ENCODE measurements at regions not wholly inside any gene's neighbourhood (a gene's known extent, or its start where the extent isn't known, plus 50 kb on each side); places are given as distances from the start of the nearest gene placed in this dataset.
A peak's percentile ranks its signal among the peaks of the same experiment; 100 is the strongest.

DNA sequence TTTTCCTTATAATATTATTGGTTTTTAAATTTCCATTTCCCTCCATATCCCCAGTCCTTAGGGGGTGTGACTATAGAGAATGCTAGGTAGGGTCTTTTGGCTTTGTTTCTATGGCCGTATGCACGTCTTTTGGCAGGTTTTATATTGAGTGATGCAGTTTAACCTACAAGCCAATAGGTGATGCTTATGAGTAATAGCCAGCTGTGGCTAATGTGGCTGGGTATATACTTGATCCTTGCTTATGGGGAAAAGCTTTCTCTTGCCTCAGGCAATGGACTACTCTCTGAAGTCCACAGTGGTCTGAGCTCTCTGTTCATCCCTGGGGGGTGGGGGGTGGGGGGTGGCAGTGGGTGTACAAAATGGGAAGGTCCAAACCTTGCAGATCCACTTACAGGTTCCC is 223.9 kb downstream of the MFSD1 start:
- Histone ChIP-seq H3K9me3 (replicated peaks; ENCODE audit: insufficient read depth, low read length) (no peaks in the 10 kb centered on the region), H3K9me2 (replicated peaks; ENCODE audit: insufficient read depth, low read length) (no peaks in the 10 kb centered on the region), H3K9ac (ENCODE audit: low read length) (no peak overlapping the region), H3K4me2 (ENCODE audit: low read depth, low read length) (no peak overlapping the region), H3K4me1 (ENCODE audit: low read length) (peaks cover 24% of the 10 kb centered on the region), H3F3A (ENCODE audit: insufficient read depth, low read length) (0 out of 2 replicates have a peak, but pooled peaks cover 6% of the 10 kb centered on the region), H3K79me2 (ENCODE audit: low read length) (no peaks in the 10 kb centered on the region), H2AFZ (ENCODE audit: low read length) (no peak overlapping the region), H3K36me3 (replicated peaks; ENCODE audit: insufficient read depth, low read length) (no peaks in the 10 kb centered on the region), H3K27ac (ENCODE audit: low read length) (no peak overlapping the region), H3K27me3 (replicated peaks; ENCODE audit: insufficient read depth, low read length) (no peaks in the 10 kb centered on the region), H4K20me1 (ENCODE audit: insufficient read depth, low read length) (no peaks in the 10 kb centered on the region), H3K4me3 (ENCODE audit: low read length) (no peak overlapping the region)
- TF ChIP-seq EZH2phosphoT487 (IDR thresholded peaks at IDR 0.05; ENCODE audit: low read length) (no peak), EZH2 (optimal IDR thresholded peaks at IDR 0.05; ENCODE audit: low read depth, low read length) (no peak)
- TF ChIP-seq, protein P1, sequence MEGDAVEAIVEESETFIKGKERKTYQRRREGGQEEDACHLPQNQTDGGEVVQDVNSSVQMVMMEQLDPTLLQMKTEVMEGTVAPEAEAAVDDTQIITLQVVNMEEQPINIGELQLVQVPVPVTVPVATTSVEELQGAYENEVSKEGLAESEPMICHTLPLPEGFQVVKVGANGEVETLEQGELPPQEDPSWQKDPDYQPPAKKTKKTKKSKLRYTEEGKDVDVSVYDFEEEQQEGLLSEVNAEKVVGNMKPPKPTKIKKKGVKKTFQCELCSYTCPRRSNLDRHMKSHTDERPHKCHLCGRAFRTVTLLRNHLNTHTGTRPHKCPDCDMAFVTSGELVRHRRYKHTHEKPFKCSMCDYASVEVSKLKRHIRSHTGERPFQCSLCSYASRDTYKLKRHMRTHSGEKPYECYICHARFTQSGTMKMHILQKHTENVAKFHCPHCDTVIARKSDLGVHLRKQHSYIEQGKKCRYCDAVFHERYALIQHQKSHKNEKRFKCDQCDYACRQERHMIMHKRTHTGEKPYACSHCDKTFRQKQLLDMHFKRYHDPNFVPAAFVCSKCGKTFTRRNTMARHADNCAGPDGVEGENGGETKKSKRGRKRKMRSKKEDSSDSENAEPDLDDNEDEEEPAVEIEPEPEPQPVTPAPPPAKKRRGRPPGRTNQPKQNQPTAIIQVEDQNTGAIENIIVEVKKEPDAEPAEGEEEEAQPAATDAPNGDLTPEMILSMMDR (IDR thresholded peaks at IDR 0.05; ENCODE audit: low read length): no peak
- no peak for DNase-seq

DNA sequence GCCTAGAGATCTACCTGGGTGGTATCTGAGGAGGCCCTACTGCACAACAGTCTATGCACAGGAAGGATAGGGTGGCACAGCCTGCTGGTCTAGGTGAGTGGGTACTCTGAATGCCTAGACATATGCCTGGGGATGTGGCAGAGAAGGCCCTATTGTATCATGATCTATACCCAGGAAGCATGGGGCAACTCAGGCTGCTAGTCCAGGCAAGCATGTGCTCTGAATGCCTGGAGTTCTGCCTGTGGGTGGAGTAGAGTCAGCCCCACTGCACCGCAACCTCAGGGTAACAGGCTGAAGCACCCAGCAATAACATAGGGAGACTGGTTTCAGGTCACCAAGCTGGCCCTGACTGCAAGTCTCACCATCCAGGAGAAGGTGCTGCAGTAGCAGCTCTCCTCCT is 224.7 kb downstream of the MFSD1 start:
- TF ChIP-seq, protein P1 (IDR thresholded peaks at IDR 0.05; ENCODE audit: low read length): no peak
- TF ChIP-seq EZH2phosphoT487 (IDR thresholded peaks at IDR 0.05; ENCODE audit: low read length) (no peak), EZH2 (optimal IDR thresholded peaks at IDR 0.05; ENCODE audit: low read depth, low read length) (no peak)
- Histone ChIP-seq H3K9ac (ENCODE audit: low read length) (no peak overlapping the region), H3K27ac (ENCODE audit: low read length) (no peak overlapping the region), H3K9me3 (replicated peaks; ENCODE audit: insufficient read depth, low read length) (no peaks in the 10 kb centered on the region), H3K27me3 (replicated peaks; ENCODE audit: insufficient read depth, low read length) (no peaks in the 10 kb centered on the region), H4K20me1 (ENCODE audit: insufficient read depth, low read length) (no peaks in the 10 kb centered on the region), H3K9me2 (replicated peaks; ENCODE audit: insufficient read depth, low read length) (no peaks in the 10 kb centered on the region), H3F3A (ENCODE audit: insufficient read depth, low read length) (0 out of 2 replicates have a peak, but pooled peaks cover 6% of the 10 kb centered on the region), H3K4me3 (ENCODE audit: low read length) (no peak overlapping the region), H3K79me2 (ENCODE audit: low read length) (no peaks in the 10 kb centered on the region), H3K36me3 (replicated peaks; ENCODE audit: insufficient read depth, low read length) (no peaks in the 10 kb centered on the region), H3K4me1 (ENCODE audit: low read length) (peaks cover 24% of the 10 kb centered on the region), H3K4me2 (ENCODE audit: low read depth, low read length) (no peak overlapping the region), H2AFZ (ENCODE audit: low read length) (no peak overlapping the region)
- DNase-seq: no peak

- no peak for DNase-seq
- H3K4me3 ChIP-seq (ENCODE audit: low read length): no peak overlapping the region
Observed at GRCh38 chr3:159028706-159029105, 226.9 kb downstream of the MFSD1 start.

More at GRCh38 chr3:159028706-159029105, 226.9 kb downstream of the MFSD1 start:
- Histone ChIP-seq H3K27ac (ENCODE audit: low read length) (peak overlapping the region; percentile 27; the same call in 1 of the 2 replicates), H3F3A (ENCODE audit: insufficient read depth, low read length) (0 out of 2 replicates have a peak, but pooled peaks cover 6% of the 10 kb centered on the region), H3K9ac (ENCODE audit: low read length) (no peak overlapping the region), H3K27me3 (replicated peaks; ENCODE audit: insufficient read depth, low read length) (no peaks in the 10 kb centered on the region), H3K36me3 (replicated peaks; ENCODE audit: insufficient read depth, low read length) (no peaks in the 10 kb centered on the region), H4K20me1 (ENCODE audit: insufficient read depth, low read length) (no peaks in the 10 kb centered on the region), H3K4me2 (ENCODE audit: low read depth, low read length) (peak overlapping the region; percentile 47; the same call in 1 of the 2 replicates), H3K79me2 (ENCODE audit: low read length) (no peaks in the 10 kb centered on the region), H3K9me3 (replicated peaks; ENCODE audit: insufficient read depth, low read length) (no peaks in the 10 kb centered on the region), H2AFZ (ENCODE audit: low read length) (peak overlapping the region; percentile 12; the same call in 1 of the 2 replicates), H3K9me2 (replicated peaks; ENCODE audit: insufficient read depth, low read length) (no peaks in the 10 kb centered on the region), H3K4me1 (ENCODE audit: low read length) (peaks cover 24% of the 10 kb centered on the region)
- no peak for TF ChIP-seq EZH2 (optimal IDR thresholded peaks at IDR 0.05; ENCODE audit: low read depth, low read length)
- TF ChIP-seq, protein P1 (IDR thresholded peaks at IDR 0.05; ENCODE audit: low read length): no peak
- no peak for TF ChIP-seq EZH2phosphoT487 (IDR thresholded peaks at IDR 0.05; ENCODE audit: low read length)

All from MM.1S (cell line).